ENCODE measurements at regions not wholly inside any gene's neighbourhood (a gene's known extent, or its start where the extent isn't known, plus 50 kb on each side); places are given as distances from the start of the nearest gene placed in this dataset.

GRCh38 chr20:51095633-51096521, 73.0 kb upstream of the KCNG1 start (continued):
- TF ChIP-seq IRF9 (tag; IDR thresholded peaks at IDR 0.05): no peak
- no peak for TF ChIP-seq TSHZ1 (CRISPR knock-in tag; IDR thresholded peaks at IDR 0.05)
- no peak for TF ChIP-seq RAD51 (IDR thresholded peaks at IDR 0.05; ENCODE audit: borderline replicate concordance, low read depth)
- no peak for TF ChIP-seq SIRT6 (IDR thresholded peaks at IDR 0.05; ENCODE audit: low read depth, low read length)
- TF ChIP-seq XRCC5 (IDR thresholded peaks at IDR 0.05; ENCODE audit: low read depth, low read length): no peak
- no peak for TF ChIP-seq ZNF407 (IDR thresholded peaks at IDR 0.05; ENCODE audit: low read depth)
- no peak for TF ChIP-seq DPF2 (IDR thresholded peaks at IDR 0.05)
- no peak for TF ChIP-seq PREB (CRISPR knock-in tag; IDR thresholded peaks at IDR 0.05)
- TF ChIP-seq CREB5 (CRISPR knock-in tag; IDR thresholded peaks at IDR 0.05): no peak
- TF ChIP-seq SMARCA5 (IDR thresholded peaks at IDR 0.05): no peak
- TF ChIP-seq SMC3 (conservative IDR thresholded peaks at IDR 0.05; ENCODE audit: insufficient read depth, low read depth, low read length): no peak

All from K562 (cell line).